Left ventricle myocardium inferior (tissue), 1 donor: ENCODE measurements at regions not wholly inside any gene's neighbourhood (a gene's known extent, or its start where the extent isn't known, plus 50 kb on each side); places are given as distances from the start of the nearest gene placed in this dataset.

Source experiments
- DNase-seq: peaks from one replicate; pipeline ENCODE4 v3.0.0-alpha.2; 2020
- H3K27ac ChIP-seq: fragments of 200-600 bp; replicated peaks from 2 replicates; pipeline ENCODE4 v1.8.0; 2021
- H3K27me3 ChIP-seq: fragments of 200-600 bp; 2 replicates; pipeline ENCODE4 v1.8.0; 2021; ENCODE audit warnings: low read depth
- H3K36me3 ChIP-seq: fragments of 200-600 bp; 2 replicates; pipeline ENCODE4 v1.8.0; 2021
- H3K4me1 ChIP-seq: fragments of 200-600 bp; 2 replicates; pipeline ENCODE4 v1.8.0; 2021
- H3K4me3 ChIP-seq: fragments of 200-600 bp; 2 replicates; pipeline ENCODE4 v1.8.0; 2021; ENCODE audit warnings: mild to moderate bottlenecking, moderate library complexity
- H3K9me3 ChIP-seq: fragments of 200-600 bp; replicated peaks from 2 replicates; pipeline ENCODE4 v1.8.0; 2021
- CTCF ChIP-seq: fragments of 200-600 bp; IDR thresholded peaks from 2 replicates; pipeline ENCODE4 v1.8.0; 2021; ENCODE audit warnings: antibody characterized with exemption, mild to moderate bottlenecking, borderline replicate concordance
- intact Hi-C: fragments of 100-400 bp; cut with micrococcal nuclease; formaldehyde crosslinking; loops from one replicate; pipeline ENCODE4 v1.11.0; 2022
- donor health status: DM: no; HTN: yes; CAD: no; lungs with severe emphysema.

GRCh38 chr2:47653036-47653435, 82.3 kb upstream of the KCNK12 start:
- H3K36me3 ChIP-seq: no peaks in the 10 kb centered on the region
- intact Hi-C loops: no loop called here
- H3K27ac ChIP-seq: no peak overlapping the region
- no peak overlapping the region for H3K4me3 ChIP-seq
- no peak for DNase-seq
- TF ChIP-seq CTCF: no peak
- no peaks in the 10 kb centered on the region for H3K9me3 ChIP-seq
- H3K4me1 ChIP-seq: peaks cover 4% of the 10 kb centered on the region
- peaks cover 40% of the 10 kb centered on the region for H3K27me3 ChIP-seq

DNA sequence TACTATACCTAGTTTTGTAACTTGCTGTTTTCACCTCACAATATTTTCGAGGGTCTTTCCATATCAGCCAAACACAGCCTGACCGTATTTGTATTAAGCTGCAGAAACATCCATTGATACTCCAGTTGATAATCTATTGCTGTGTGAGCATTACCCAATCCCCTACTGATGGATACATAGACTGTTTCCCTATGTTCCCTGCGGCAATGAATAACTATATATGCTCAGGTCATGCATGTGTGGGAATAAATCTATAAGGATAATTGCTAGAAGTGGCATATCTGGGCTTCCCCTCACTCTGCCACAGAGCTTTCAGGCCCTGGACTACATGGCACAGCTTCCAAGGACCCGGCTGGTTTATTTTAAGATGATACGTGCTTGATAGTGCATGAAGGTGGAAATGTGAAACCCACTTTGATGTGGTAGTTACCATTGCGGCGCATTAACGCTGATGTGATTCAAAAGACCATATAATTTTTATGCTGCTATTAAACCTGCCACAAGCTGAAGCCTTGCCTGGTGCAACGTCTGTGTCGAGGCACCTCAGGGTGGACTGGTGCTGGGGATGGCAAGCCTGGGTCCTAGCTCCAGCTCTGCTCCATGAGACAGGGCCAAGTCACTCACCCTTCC, 81.4 kb upstream of the KCNK12 start:
- intact Hi-C loops: no loop called here
- DNase-seq: no peak
- Histone ChIP-seq H3K9me3 (no peaks in the 10 kb centered on the region), H3K4me3 (no peak overlapping the region), H3K36me3 (no peaks in the 10 kb centered on the region), H3K27me3 (peaks cover 40% of the 10 kb centered on the region), H3K27ac (no peak overlapping the region), H3K4me1 (peaks cover 4% of the 10 kb centered on the region)
- no peak for TF ChIP-seq CTCF

- H3K4me1 ChIP-seq: peaks cover 4% of the 10 kb centered on the region
- H3K4me3 ChIP-seq: no peak overlapping the region
- H3K27me3 ChIP-seq: peaks cover 40% of the 10 kb centered on the region
- no peak overlapping the region for H3K27ac ChIP-seq
- H3K9me3 ChIP-seq: no peaks in the 10 kb centered on the region
- no peak for DNase-seq
- no peak for TF ChIP-seq CTCF
- intact Hi-C loops: no loop called here
- H3K36me3 ChIP-seq: no peaks in the 10 kb centered on the region
These were observed 80.5 kb upstream of the KCNK12 start for GRCh38 chr2:47651296-47651695.

- H3K9me3 ChIP-seq: no peaks in the 10 kb centered on the region
- TF ChIP-seq CTCF: no peak
These were observed 79.3 kb upstream of the KCNK12 start for GRCh38 chr2:47650001-47650535.

DNA sequence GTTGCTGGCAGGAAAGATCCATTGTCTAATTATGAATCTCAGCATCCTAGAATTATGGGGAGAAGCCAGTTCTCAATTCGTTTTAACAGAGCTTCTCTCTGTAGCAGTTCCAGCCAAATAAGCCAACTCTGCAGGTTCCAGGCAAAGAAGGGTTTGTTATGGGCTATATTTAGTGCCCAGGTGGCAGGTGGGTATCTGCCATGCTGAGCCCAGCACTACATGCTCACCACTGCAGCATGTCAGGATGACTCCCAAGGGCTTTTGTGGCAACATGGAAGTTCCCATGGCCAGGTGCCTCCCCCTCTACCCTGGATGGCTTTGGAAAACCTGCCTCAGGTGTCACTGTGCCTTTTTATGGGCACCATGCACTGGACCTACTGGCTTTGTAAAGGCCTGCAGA, 74.5 kb upstream of the KCNK12 start:
- Histone ChIP-seq H3K27me3 (peaks cover 13% of the 10 kb centered on the region), H3K27ac (no peak overlapping the region), H3K4me3 (no peak overlapping the region), H3K9me3 (no peaks in the 10 kb centered on the region), H3K4me1 (peaks cover 4% of the 10 kb centered on the region), H3K36me3 (no peaks in the 10 kb centered on the region)
- DNase-seq: no peak
- no peak for TF ChIP-seq CTCF
- intact Hi-C loops: no loop called here

More at GRCh38 chr2:47650001-47650535, 79.3 kb upstream of the KCNK12 start:
- no peaks in the 10 kb centered on the region for H3K36me3 ChIP-seq
- no peak overlapping the region for H3K4me3 ChIP-seq
- H3K27ac ChIP-seq: no peak overlapping the region
- no peak for DNase-seq
- intact Hi-C loops: no loop called here
- peaks cover 4% of the 10 kb centered on the region for H3K4me1 ChIP-seq
- peaks cover 40% of the 10 kb centered on the region for H3K27me3 ChIP-seq
